Memory B cell (primary cell): ENCODE measurements at regions not wholly inside any gene's neighbourhood (a gene's known extent, or its start where the extent isn't known, plus 50 kb on each side); places are given as distances from the start of the nearest gene placed in this dataset.

Experiments
- ATAC-seq: fragments of 150-1000 bp; cut with Tn5 transposase; 2 replicates; pipeline ENCODE4 v1.10.0; 2021; ENCODE audit warnings: low read depth, mild to moderate bottlenecking, moderate library complexity
- DNase-seq, 2 donors: peaks; one replicate each; pipeline ENCODE4 v3.0.0; 2022; ENCODE audit warnings: low spot score in 2 of 2
- H3K27ac Mint-ChIP-seq: one replicate; pipeline ENCODE4 v1.8.0; 2022; ENCODE audit warnings: mild to moderate bottlenecking, moderate library complexity, mixed read lengths
- H3K27me3 Mint-ChIP-seq: one replicate; pipeline ENCODE4 v1.8.0; 2022; ENCODE audit warnings: mixed read lengths
- H3K36me3 Mint-ChIP-seq: one replicate; pipeline ENCODE4 v1.8.0; 2022; ENCODE audit warnings: mild to moderate bottlenecking, mixed read lengths
- H3K4me1 Mint-ChIP-seq: one replicate; pipeline ENCODE4 v1.8.0; 2022; ENCODE audit warnings: mixed read lengths
- H3K4me3 Mint-ChIP-seq: one replicate; pipeline ENCODE4 v1.8.0; 2022; ENCODE audit warnings: mild to moderate bottlenecking, moderate library complexity, mixed read lengths
- H3K9me3 Mint-ChIP-seq: one replicate; pipeline ENCODE4 v1.8.0; 2022; ENCODE audit warnings: mixed read lengths

DNA sequence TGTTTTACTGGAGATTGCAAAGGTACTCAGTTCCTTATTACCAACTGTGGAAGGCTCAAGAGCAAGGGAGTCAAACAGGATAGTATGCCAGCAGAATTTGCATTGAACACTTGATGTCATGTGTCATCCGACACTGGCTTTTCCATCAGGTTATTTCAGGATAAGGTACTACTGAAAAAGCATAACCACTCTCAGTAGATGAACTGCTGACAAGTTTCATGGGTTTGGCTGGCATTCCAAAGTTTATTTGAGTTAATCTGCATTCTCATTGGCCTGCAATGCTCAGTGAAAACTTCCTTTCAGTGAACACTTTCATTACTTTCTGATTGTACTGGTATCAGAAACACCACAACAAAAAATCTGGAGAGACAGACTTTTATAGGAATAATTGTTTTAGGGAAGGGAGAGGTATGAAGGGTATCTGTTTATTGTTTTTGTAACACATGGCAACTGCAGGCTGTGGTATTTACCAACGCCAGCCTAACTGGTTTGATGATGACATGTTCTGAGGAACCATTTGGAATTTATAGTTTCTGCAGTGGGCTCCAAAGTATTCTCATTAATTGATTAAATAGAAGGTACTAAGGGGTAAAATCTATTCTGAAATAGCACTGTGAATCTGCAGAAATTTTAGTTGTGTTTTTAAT is 345.7 kb upstream of the NR3C2 start:
- Mint-ChIP-seq H3K4me3 (no peak overlapping the region), H3K9me3 (no peaks in the 10 kb centered on the region), H3K27me3 (no peaks in the 10 kb centered on the region), H3K36me3 (no peaks in the 10 kb centered on the region), H3K27ac (no peak overlapping the region), H3K4me1 (no peaks in the 10 kb centered on the region)
- DNase-seq (no peak), ATAC-seq (no peak)

- no peak for DNase-seq
- no peaks in the 10 kb centered on the region for H3K27me3 Mint-ChIP-seq
- no peak overlapping the region for H3K27ac Mint-ChIP-seq
- no peak for ATAC-seq
- H3K4me3 Mint-ChIP-seq: no peak overlapping the region
- H3K4me1 Mint-ChIP-seq: no peaks in the 10 kb centered on the region
- H3K9me3 Mint-ChIP-seq: peaks cover 2% of the 10 kb centered on the region
- no peaks in the 10 kb centered on the region for H3K36me3 Mint-ChIP-seq
These were observed 345.1 kb upstream of the NR3C2 start for GRCh38 chr4:148787285-148787684.

GRCh38 chr4:148786699-148787098 is 344.5 kb upstream of the NR3C2 start:
- no peak overlapping the region for H3K27ac Mint-ChIP-seq
- H3K36me3 Mint-ChIP-seq: no peaks in the 10 kb centered on the region
- DNase-seq: no peak

GRCh38 chr4:148782284-148782683 is 340.1 kb upstream of the NR3C2 start:
- H3K9me3 Mint-ChIP-seq: peaks cover 10% of the 10 kb centered on the region
- no peak overlapping the region for H3K4me3 Mint-ChIP-seq
- no peaks in the 10 kb centered on the region for H3K36me3 Mint-ChIP-seq
- H3K4me1 Mint-ChIP-seq: no peaks in the 10 kb centered on the region
- no peak for DNase-seq
- H3K27me3 Mint-ChIP-seq: no peaks in the 10 kb centered on the region
- H3K27ac Mint-ChIP-seq: no peak overlapping the region
- no peak for ATAC-seq

More at GRCh38 chr4:148786699-148787098, 344.5 kb upstream of the NR3C2 start:
- Mint-ChIP-seq H3K4me3 (no peak overlapping the region), H3K27me3 (no peaks in the 10 kb centered on the region), H3K4me1 (no peaks in the 10 kb centered on the region), H3K9me3 (peaks cover 4% of the 10 kb centered on the region)
- ATAC-seq: no peak

GRCh38 chr4:148780426-148781005 is 338.3 kb upstream of the NR3C2 start:
- H3K4me3 Mint-ChIP-seq: no peak overlapping the region
- no peak for ATAC-seq
- H3K27me3 Mint-ChIP-seq: no peaks in the 10 kb centered on the region
- no peak overlapping the region for H3K27ac Mint-ChIP-seq
- peaks cover 10% of the 10 kb centered on the region for H3K9me3 Mint-ChIP-seq
- H3K36me3 Mint-ChIP-seq: no peaks in the 10 kb centered on the region
- DNase-seq: no peak
- H3K4me1 Mint-ChIP-seq: no peaks in the 10 kb centered on the region

DNA sequence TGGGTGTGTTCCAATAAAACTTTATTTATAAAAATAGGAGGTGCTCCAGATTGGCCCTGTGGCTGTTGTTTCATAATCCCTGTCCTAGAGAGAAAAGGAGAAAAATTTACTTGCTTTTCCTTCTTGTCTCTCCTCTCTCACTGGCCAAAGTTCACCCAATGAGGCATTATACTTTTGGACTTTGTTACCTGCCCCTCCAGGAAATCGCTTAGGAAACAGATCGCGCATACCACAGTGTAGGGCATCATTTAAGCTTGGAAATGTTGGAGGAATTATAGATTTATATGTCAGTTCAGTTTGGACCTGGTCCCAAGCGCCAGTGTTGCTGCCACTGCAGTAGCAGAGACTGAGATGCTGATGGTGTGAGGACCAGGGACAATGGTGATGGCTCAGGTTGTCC is 337.6 kb upstream of the NR3C2 start:
- Mint-ChIP-seq H3K9me3 (peaks cover 10% of the 10 kb centered on the region), H3K36me3 (no peaks in the 10 kb centered on the region), H3K4me1 (no peaks in the 10 kb centered on the region), H3K4me3 (no peak overlapping the region), H3K27ac (no peak overlapping the region), H3K27me3 (no peaks in the 10 kb centered on the region)
- DNase-seq (no peak), ATAC-seq (no peak)

DNA sequence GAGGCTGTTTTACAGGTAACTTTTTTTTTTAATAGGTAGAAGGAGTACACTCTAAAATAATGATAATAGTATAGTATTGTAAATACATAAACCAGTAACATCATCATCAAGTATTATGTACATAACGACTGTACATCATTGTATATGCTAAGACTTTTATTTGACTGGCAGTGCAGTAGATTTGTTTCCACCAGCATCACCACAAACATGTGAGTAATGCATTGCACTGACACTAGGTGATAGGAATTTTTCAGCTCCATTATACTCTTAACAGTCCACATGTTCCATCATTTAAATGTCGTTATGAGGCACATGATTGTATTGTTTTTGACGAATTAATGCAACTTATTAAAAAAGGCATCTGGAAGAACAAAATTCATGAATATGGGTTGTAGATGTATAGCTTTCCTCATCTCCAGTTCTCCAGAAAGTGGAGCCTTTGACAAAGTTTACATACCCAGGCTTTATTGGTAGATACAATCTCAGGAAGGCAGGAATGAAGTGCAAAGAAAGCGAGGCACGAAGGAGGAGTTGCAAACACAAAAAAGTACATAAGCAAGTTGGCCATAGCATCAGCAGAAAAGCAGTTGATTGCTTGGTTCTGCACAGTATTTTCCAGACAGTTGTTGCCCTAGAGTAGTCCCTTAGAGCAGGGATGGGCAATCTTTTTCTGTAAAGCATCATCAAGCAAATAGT is 336.9 kb upstream of the NR3C2 start:
- ATAC-seq (no peak), DNase-seq (no peak)
- Mint-ChIP-seq H3K27ac (no peak overlapping the region), H3K4me3 (no peak overlapping the region), H3K9me3 (peaks cover 10% of the 10 kb centered on the region), H3K4me1 (no peaks in the 10 kb centered on the region), H3K27me3 (no peaks in the 10 kb centered on the region), H3K36me3 (no peaks in the 10 kb centered on the region)

DNA sequence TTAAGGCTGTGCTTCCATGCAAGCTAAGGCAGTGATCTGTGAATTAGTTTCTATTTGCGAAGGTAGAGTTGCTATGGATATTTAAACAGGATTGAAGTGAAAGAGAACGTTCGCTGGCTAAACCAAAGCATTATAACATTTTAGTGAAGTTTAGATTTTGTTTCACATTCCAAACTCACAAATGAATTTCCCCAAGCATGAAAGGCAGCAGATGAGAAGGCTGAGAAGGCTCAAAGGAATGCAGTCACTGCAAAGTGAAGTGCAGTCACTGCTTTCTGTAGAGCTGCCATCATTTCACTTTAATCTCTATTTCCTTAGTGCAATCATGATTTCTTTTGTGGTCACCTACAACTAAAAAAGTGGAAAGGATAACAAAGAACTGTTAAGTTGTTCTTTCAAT is 334.7 kb upstream of the NR3C2 start:
- Mint-ChIP-seq H3K27me3 (no peaks in the 10 kb centered on the region), H3K4me1 (no peaks in the 10 kb centered on the region), H3K4me3 (no peak overlapping the region), H3K27ac (no peak overlapping the region), H3K9me3 (peaks cover 6% of the 10 kb centered on the region), H3K36me3 (no peaks in the 10 kb centered on the region)
- no peak for ATAC-seq
- no peak for DNase-seq

DNA sequence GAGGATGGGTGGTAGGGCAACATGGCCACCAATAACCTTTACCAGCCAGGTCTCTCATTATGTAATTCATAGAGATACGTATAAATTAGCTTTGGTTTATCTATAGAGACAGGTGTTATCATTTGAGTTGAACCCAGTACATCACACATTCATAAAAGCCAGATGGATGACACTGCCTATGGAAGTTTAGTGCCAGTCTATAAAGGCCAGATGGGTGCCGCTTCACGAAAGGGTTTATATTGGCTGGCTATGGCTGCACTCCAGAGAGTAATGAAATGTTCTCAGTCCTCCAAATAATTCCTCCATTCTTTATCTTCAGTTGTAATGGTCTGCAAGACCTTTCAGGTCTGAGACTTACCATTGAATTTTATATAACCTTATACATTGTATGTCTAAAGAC is 331.9 kb upstream of the NR3C2 start:
- DNase-seq (no peak), ATAC-seq (no peak)
- Mint-ChIP-seq H3K4me3 (no peak overlapping the region), H3K27ac (no peak overlapping the region), H3K4me1 (no peaks in the 10 kb centered on the region), H3K9me3 (peaks cover under 1% of the 10 kb centered on the region), H3K36me3 (no peaks in the 10 kb centered on the region), H3K27me3 (no peaks in the 10 kb centered on the region)

GRCh38 chr4:148773313-148773712 is 331.1 kb upstream of the NR3C2 start:
- no peak overlapping the region for H3K4me3 Mint-ChIP-seq
- H3K27me3 Mint-ChIP-seq: no peaks in the 10 kb centered on the region
- ATAC-seq: no peak
- no peaks in the 10 kb centered on the region for H3K4me1 Mint-ChIP-seq
- no peak overlapping the region for H3K27ac Mint-ChIP-seq
- DNase-seq: no peak
- H3K9me3 Mint-ChIP-seq: no peaks in the 10 kb centered on the region
- no peaks in the 10 kb centered on the region for H3K36me3 Mint-ChIP-seq

- ATAC-seq (no peak), DNase-seq (no peak)
- Mint-ChIP-seq H3K4me1 (no peaks in the 10 kb centered on the region), H3K9me3 (no peaks in the 10 kb centered on the region), H3K4me3 (no peak overlapping the region), H3K27ac (no peak overlapping the region), H3K36me3 (no peaks in the 10 kb centered on the region), H3K27me3 (no peaks in the 10 kb centered on the region)
These were observed 328.6 kb upstream of the NR3C2 start for GRCh38 chr4:148770848-148771247.

GRCh38 chr4:148770377-148770776 is 328.2 kb upstream of the NR3C2 start:
- no peak overlapping the region for H3K4me3 Mint-ChIP-seq
- no peaks in the 10 kb centered on the region for H3K9me3 Mint-ChIP-seq
- ATAC-seq (no peak), DNase-seq (no peak)
- H3K4me1 Mint-ChIP-seq: no peaks in the 10 kb centered on the region
- no peaks in the 10 kb centered on the region for H3K36me3 Mint-ChIP-seq
- H3K27ac Mint-ChIP-seq: no peak overlapping the region
- no peaks in the 10 kb centered on the region for H3K27me3 Mint-ChIP-seq

DNA sequence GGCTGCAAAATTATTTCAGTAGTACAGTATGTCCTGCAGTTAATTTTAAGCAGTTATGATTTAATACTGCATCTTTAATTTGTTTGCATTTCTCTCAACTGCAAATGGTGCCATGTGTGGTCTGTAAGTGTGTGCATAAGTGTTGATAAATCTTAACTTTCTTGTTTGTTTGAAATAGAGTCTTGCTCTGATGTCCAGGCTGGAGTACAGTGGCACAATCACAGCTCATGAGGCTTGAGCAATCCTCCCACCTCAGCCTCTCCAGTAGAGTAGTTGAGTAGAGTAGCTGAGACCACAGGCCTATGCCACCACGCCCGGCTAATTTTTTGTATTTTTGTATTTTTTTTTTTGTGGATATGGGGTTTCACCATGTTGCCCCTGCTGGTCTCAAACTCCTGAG is 322.5 kb upstream of the NR3C2 start:
- Mint-ChIP-seq H3K27me3 (no peaks in the 10 kb centered on the region), H3K36me3 (no peaks in the 10 kb centered on the region), H3K27ac (no peak overlapping the region), H3K4me1 (no peaks in the 10 kb centered on the region), H3K9me3 (peaks cover 8% of the 10 kb centered on the region), H3K4me3 (no peak overlapping the region)
- no peak for ATAC-seq
- DNase-seq: no peak

- DNase-seq: no peak
- H3K27me3 Mint-ChIP-seq: no peaks in the 10 kb centered on the region
- peaks cover 11% of the 10 kb centered on the region for H3K9me3 Mint-ChIP-seq
- H3K4me3 Mint-ChIP-seq: no peak overlapping the region
- H3K36me3 Mint-ChIP-seq: peaks cover 5% of the 10 kb centered on the region
- ATAC-seq: no peak
- H3K4me1 Mint-ChIP-seq: no peaks in the 10 kb centered on the region
- no peak overlapping the region for H3K27ac Mint-ChIP-seq
These were observed 315.0 kb upstream of the NR3C2 start for GRCh38 chr4:148757171-148757570.

DNA sequence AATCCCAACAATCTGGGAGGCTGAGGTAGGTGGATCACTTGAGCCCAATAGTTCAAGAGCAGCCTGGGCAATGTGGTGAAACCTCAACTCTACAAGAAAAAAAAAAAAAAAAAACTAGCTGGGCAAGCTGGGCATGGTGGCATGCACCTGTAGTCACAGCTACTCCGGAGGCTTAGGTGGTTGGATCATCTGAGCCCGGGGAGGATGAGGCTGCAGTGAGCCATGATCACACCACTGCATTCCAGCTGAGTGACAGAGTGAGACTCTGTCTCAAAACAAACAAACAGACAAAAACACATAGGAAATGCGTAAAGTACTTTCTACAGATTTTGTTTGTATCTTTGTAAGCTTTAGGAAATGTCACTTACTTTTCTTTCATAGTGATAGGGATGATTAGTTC is 307.2 kb upstream of the NR3C2 start:
- H3K27me3 Mint-ChIP-seq: no peaks in the 10 kb centered on the region
- ATAC-seq: no peak
- H3K9me3 Mint-ChIP-seq: no peaks in the 10 kb centered on the region
- no peaks in the 10 kb centered on the region for H3K36me3 Mint-ChIP-seq
- H3K27ac Mint-ChIP-seq: no peak overlapping the region
- peaks cover 3% of the 10 kb centered on the region for H3K4me1 Mint-ChIP-seq
- H3K4me3 Mint-ChIP-seq: no peak overlapping the region
- DNase-seq: no peak
